ENCODE measurements at regions not wholly inside any gene's neighbourhood (a gene's known extent, or its start where the extent isn't known, plus 50 kb on each side); places are given as distances from the start of the nearest gene placed in this dataset.

- H4K20me1 ChIP-seq (ENCODE audit: control insufficient read depth, insufficient read depth, insufficient read length), result no peaks in the 10 kb centered on the region
- Mint-ChIP-seq H3K9me3 (no peaks in the 10 kb centered on the region; a peak in 1 of 5 replicates), H3K4me3 (no peak overlapping the region), H3K36me3 (ENCODE audit: insufficient read depth in 1 of 3, low read depth in 3 of 3) (no peaks in the 10 kb centered on the region), H3K4me1 (no peaks in the 10 kb centered on the region), H3K27me3 (ENCODE audit: low read depth) (peaks cover 18% of the 10 kb centered on the region), H3K27ac (no peak overlapping the region)
- DNase-seq, result no peak
- no peak overlapping the region for H3K18ac ChIP-seq (ENCODE audit: insufficient read length, low read depth, low read length)
- H3K4me1 ChIP-seq (ENCODE audit: insufficient read depth, low read length), result no peaks in the 10 kb centered on the region
- H3K4me2 ChIP-seq (ENCODE audit: insufficient read depth, insufficient read length, low read length), result no peak overlapping the region
- no peaks in the 10 kb centered on the region for H3K27me3 ChIP-seq (ENCODE audit: insufficient read depth, low read length)
- no peak overlapping the region for H2AFZ ChIP-seq (ENCODE audit: low read length)
- H2AK5ac ChIP-seq (ENCODE audit: insufficient read length, low read length), result no peak overlapping the region
- H3K23me2 ChIP-seq (ENCODE audit: insufficient read length, low read depth, low read length, poor library complexity, severe bottlenecking), result no peaks in the 10 kb centered on the region
- H2BK20ac ChIP-seq (ENCODE audit: low read depth, low read length, poor library complexity, severe bottlenecking), result no peak overlapping the region
- H4K5ac ChIP-seq (ENCODE audit: insufficient read length, low read depth, low read length), result no peak overlapping the region
- H3K23ac ChIP-seq (ENCODE audit: insufficient read length, low read depth, low read length), result no peak overlapping the region
- no peak overlapping the region for H2BK120ac ChIP-seq (ENCODE audit: low read depth, low read length, poor library complexity, severe bottlenecking)
- no peak overlapping the region for H2BK15ac ChIP-seq (ENCODE audit: low read depth, low read length)
- H4K91ac ChIP-seq (ENCODE audit: insufficient read length, low read depth, low read length), result no peak overlapping the region
- no peak overlapping the region for H3K27ac ChIP-seq (ENCODE audit: insufficient read length, low read depth, low read length)
- H3K9ac ChIP-seq (ENCODE audit: extremely low read depth, insufficient read length, low read length), result no peak overlapping the region
- no peaks in the 10 kb centered on the region for H3K9me3 ChIP-seq (ENCODE audit: control insufficient read depth, low read depth, low read length)
- H3K79me2 ChIP-seq (ENCODE audit: insufficient read depth, low read length), result no peaks in the 10 kb centered on the region
- no peak overlapping the region for H4K8ac ChIP-seq (replicated peaks; ENCODE audit: insufficient read length, low read depth, low read length)
- no peak overlapping the region for H2BK5ac ChIP-seq (ENCODE audit: insufficient read length, low read length)
- H3K79me1 ChIP-seq (ENCODE audit: insufficient read depth, low read depth, low read length, poor library complexity, severe bottlenecking), result no peaks in the 10 kb centered on the region
- WGBS (ENCODE audit: extremely low coverage, insufficient read length, low lambda C conversion rate), result no CpG with 5 or more reads among the region's 4 CpGs
- no peak overlapping the region for H2BK12ac ChIP-seq (ENCODE audit: insufficient read length, low read depth, low read length)
- H3K4ac ChIP-seq (ENCODE audit: low read depth, low read length), result no peak overlapping the region
- no peak overlapping the region for H3K14ac ChIP-seq (ENCODE audit: insufficient read depth, low read length)
- no peak overlapping the region for H3K56ac ChIP-seq (ENCODE audit: insufficient read length, low read depth, low read length)
- TF ChIP-seq, protein P1, sequence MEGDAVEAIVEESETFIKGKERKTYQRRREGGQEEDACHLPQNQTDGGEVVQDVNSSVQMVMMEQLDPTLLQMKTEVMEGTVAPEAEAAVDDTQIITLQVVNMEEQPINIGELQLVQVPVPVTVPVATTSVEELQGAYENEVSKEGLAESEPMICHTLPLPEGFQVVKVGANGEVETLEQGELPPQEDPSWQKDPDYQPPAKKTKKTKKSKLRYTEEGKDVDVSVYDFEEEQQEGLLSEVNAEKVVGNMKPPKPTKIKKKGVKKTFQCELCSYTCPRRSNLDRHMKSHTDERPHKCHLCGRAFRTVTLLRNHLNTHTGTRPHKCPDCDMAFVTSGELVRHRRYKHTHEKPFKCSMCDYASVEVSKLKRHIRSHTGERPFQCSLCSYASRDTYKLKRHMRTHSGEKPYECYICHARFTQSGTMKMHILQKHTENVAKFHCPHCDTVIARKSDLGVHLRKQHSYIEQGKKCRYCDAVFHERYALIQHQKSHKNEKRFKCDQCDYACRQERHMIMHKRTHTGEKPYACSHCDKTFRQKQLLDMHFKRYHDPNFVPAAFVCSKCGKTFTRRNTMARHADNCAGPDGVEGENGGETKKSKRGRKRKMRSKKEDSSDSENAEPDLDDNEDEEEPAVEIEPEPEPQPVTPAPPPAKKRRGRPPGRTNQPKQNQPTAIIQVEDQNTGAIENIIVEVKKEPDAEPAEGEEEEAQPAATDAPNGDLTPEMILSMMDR (conservative IDR thresholded peaks at IDR 0.05), result no peak
- H3T11ph ChIP-seq (ENCODE audit: low read length), result no peak overlapping the region
Measured at GRCh38 chr20:22878166-22878565, 156.9 kb upstream of the SSTR4 start.
